ENCODE measurements at regions not wholly inside any gene's neighbourhood (a gene's known extent, or its start where the extent isn't known, plus 50 kb on each side); places are given as distances from the start of the nearest gene placed in this dataset.

DNA sequence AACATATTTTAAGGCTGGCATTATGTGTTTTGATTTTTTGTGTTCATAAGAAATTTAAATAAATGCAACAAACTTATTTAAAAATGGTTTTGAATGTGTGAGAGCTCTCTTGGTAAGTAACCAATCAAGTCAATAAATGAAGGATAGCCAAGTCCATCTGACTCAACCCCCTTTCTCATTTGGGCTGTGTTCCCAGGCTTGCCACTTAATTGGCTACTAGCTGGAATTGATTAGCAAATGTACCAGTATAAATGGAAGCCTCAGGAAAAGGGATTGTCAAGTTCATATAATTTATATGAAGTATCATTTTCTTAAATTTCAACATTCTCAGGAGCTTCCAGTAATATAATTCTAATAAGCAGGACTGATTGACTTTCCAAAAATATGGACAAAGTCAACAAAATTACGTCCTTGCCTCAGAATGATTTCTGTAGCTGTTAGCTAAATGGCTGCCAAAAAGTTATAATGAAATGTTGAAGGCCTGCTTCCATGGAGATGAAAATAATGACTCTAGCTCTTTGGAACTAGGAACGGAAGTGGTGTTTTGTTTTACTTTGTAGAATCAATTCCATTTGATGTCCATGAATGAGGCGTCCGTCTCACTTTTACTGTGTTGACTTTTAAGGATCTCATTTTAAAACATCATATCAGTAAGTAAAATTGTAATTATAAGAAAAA lies 614.9 kb downstream of the CDH26 start:
- Histone ChIP-seq H3K9me2 (ENCODE audit: insufficient read depth, low read length) (no peaks in the 10 kb centered on the region), H3K27ac (ENCODE audit: low read depth, low read length, poor library complexity, severe bottlenecking) (no peak overlapping the region), H3K4me2 (ENCODE audit: low read length) (no peak overlapping the region), H3K4me3 (ENCODE audit: low read depth, low read length, poor library complexity, severe bottlenecking) (no peak overlapping the region), H3K36me3 (ENCODE audit: insufficient read depth, low read length) (no peaks in the 10 kb centered on the region), H4K20me1 (ENCODE audit: insufficient read depth, low read length) (no peaks in the 10 kb centered on the region), H3K79me2 (ENCODE audit: insufficient read depth, low read depth, low read length) (no peaks in the 10 kb centered on the region), H3K4me1 (ENCODE audit: insufficient read depth, low read length, poor library complexity, severe bottlenecking) (no peaks in the 10 kb centered on the region), H2AFZ (ENCODE audit: low read length) (no peak overlapping the region), H3K9me3 (ENCODE audit: low read length) (no peaks in the 10 kb centered on the region)
- POLR2A ChIA-PET, result no interaction called here
- DNase-seq (ENCODE audit: low spot score), result no peak
- intact Hi-C loops (cut with micrococcal nuclease; ENCODE audit: unreplicated experiment), result no loop called here
- no peak for TF ChIP-seq EZH2phosphoT487 (IDR thresholded peaks at IDR 0.05; ENCODE audit: borderline replicate concordance, low read depth, low read length)
- TF ChIP-seq, protein P1, sequence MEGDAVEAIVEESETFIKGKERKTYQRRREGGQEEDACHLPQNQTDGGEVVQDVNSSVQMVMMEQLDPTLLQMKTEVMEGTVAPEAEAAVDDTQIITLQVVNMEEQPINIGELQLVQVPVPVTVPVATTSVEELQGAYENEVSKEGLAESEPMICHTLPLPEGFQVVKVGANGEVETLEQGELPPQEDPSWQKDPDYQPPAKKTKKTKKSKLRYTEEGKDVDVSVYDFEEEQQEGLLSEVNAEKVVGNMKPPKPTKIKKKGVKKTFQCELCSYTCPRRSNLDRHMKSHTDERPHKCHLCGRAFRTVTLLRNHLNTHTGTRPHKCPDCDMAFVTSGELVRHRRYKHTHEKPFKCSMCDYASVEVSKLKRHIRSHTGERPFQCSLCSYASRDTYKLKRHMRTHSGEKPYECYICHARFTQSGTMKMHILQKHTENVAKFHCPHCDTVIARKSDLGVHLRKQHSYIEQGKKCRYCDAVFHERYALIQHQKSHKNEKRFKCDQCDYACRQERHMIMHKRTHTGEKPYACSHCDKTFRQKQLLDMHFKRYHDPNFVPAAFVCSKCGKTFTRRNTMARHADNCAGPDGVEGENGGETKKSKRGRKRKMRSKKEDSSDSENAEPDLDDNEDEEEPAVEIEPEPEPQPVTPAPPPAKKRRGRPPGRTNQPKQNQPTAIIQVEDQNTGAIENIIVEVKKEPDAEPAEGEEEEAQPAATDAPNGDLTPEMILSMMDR (conservative IDR thresholded peaks at IDR 0.05; ENCODE audit: low read length), result no peak
- BruUV-seq (replicated peaks), result no TSS peak
- CTCF ChIA-PET (ENCODE audit: unreplicated experiment), result interaction anchor here (1.2 kb wide), 1 partner anchor 12 kb away, joined by 3 read pairs; no protein-coding TSS in a partner anchor

DNA sequence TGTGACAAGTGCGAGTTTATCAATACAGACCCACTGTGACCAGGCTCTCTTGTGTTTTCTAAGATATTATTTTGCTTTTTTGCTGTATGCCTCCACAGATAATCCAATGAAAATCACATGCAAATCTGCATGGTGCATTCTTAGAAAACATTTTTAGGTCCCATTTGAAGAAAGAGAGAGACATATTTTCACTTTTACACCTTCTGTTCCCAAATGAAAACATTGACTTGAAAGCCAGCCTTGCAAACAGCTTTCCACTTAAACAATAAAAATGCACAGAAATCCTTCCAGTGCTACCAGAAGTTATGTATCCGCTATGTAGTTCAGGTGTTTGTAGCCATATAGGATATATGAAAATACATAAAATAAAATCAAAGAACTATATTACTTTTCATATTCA lies 618.0 kb downstream of the CDH26 start:
- H3K4me2 ChIP-seq (ENCODE audit: low read length), result no peak overlapping the region
- no peak for TF ChIP-seq EZH2phosphoT487 (IDR thresholded peaks at IDR 0.05; ENCODE audit: borderline replicate concordance, low read depth, low read length)
- TF ChIP-seq, protein P1 (conservative IDR thresholded peaks at IDR 0.05; ENCODE audit: low read length), result no peak

DNA sequence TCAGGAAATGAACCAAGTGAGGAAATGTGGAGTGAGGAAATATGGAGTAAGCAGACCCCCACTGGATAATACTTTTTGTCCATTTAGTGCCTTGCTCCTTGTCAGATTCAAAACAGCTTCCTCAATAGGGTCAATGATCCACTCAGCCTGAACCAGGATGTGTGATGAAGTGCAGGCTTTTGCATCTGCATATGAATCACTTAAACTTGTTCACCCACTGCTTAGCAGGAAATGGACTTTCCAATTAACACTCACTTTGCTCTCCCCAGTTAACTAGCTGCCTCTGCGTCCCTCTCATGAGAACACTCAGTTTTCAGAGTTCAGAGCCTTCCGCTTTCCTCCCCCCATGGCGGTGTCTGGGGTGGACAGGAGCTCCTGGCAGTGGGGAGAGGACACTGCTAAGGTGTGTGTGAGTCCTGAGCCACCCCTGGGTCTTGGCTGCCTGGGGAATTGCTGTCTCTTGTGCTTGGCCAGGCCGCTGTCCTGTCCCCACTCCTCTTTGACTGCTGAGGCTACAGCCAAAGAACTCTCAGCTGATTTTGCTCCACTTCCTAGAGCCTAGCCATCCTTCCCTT lies 621.8 kb downstream of the CDH26 start:
- ChIA-PET POLR2A (no interaction called here), CTCF (ENCODE audit: unreplicated experiment) (no interaction called here)
- no peak overlapping the region for H3K4me3 ChIP-seq (ENCODE audit: low read depth, low read length, poor library complexity, severe bottlenecking)
- H4K20me1 ChIP-seq (ENCODE audit: insufficient read depth, low read length), result no peaks in the 10 kb centered on the region
- no peak overlapping the region for H3K27ac ChIP-seq (ENCODE audit: low read depth, low read length, poor library complexity, severe bottlenecking)
- intact Hi-C loops (cut with micrococcal nuclease; ENCODE audit: unreplicated experiment), result no loop called here
- TF ChIP-seq EZH2phosphoT487 (IDR thresholded peaks at IDR 0.05; ENCODE audit: borderline replicate concordance, low read depth, low read length), result no peak
- TF ChIP-seq, protein P1 (conservative IDR thresholded peaks at IDR 0.05; ENCODE audit: low read length), result no peak
- DNase-seq (ENCODE audit: low spot score), result no peak
- no TSS peak for BruUV-seq (replicated peaks)
- no peak overlapping the region for H3K4me2 ChIP-seq (ENCODE audit: low read length)
- no peaks in the 10 kb centered on the region for H3K79me2 ChIP-seq (ENCODE audit: insufficient read depth, low read depth, low read length)
- H3K36me3 ChIP-seq (ENCODE audit: insufficient read depth, low read length), result no peaks in the 10 kb centered on the region
- H3K4me1 ChIP-seq (ENCODE audit: insufficient read depth, low read length, poor library complexity, severe bottlenecking), result no peaks in the 10 kb centered on the region
- H3K9me3 ChIP-seq (ENCODE audit: low read length), result no peaks in the 10 kb centered on the region
- no peaks in the 10 kb centered on the region for H3K9me2 ChIP-seq (ENCODE audit: insufficient read depth, low read length)
- H2AFZ ChIP-seq (ENCODE audit: low read length), result no peak overlapping the region

More for the DNA sequence above, 618.0 kb downstream of the CDH26 start:
- Histone ChIP-seq H3K9me3 (ENCODE audit: low read length) (no peaks in the 10 kb centered on the region), H3K4me1 (ENCODE audit: insufficient read depth, low read length, poor library complexity, severe bottlenecking) (no peaks in the 10 kb centered on the region), H2AFZ (ENCODE audit: low read length) (no peak overlapping the region), H3K79me2 (ENCODE audit: insufficient read depth, low read depth, low read length) (no peaks in the 10 kb centered on the region), H3K36me3 (ENCODE audit: insufficient read depth, low read length) (no peaks in the 10 kb centered on the region), H3K9me2 (ENCODE audit: insufficient read depth, low read length) (no peaks in the 10 kb centered on the region), H3K4me3 (ENCODE audit: low read depth, low read length, poor library complexity, severe bottlenecking) (no peak overlapping the region), H3K27ac (ENCODE audit: low read depth, low read length, poor library complexity, severe bottlenecking) (no peak overlapping the region), H4K20me1 (ENCODE audit: insufficient read depth, low read length) (no peaks in the 10 kb centered on the region)
- no peak for DNase-seq (ENCODE audit: low spot score)
- no TSS peak for BruUV-seq (replicated peaks)
- ChIA-PET CTCF (ENCODE audit: unreplicated experiment) (no interaction called here), POLR2A (no interaction called here)
- intact Hi-C loops (cut with micrococcal nuclease; ENCODE audit: unreplicated experiment), result no loop called here

Data from OCI-LY7 (cell line).